ENCODE measurements at regions not wholly inside any gene's neighbourhood (a gene's known extent, or its start where the extent isn't known, plus 50 kb on each side); places are given as distances from the start of the nearest gene placed in this dataset.

GRCh38 chr14:82837611-82838140 lies 1304.0 kb upstream of the SEL1L start:
- no peak for DNase-seq
- CTCF ChIA-PET = no interaction called here
- peaks cover 6% of the 10 kb centered on the region for H3K9me3 Mint-ChIP-seq
- intact Hi-C loops (cut with micrococcal nuclease) = no loop called here
- no peak overlapping the region for H3K27ac Mint-ChIP-seq
- H3K27me3 Mint-ChIP-seq (ENCODE audit: low read depth) = no peaks in the 10 kb centered on the region
- no peak overlapping the region for H3K4me3 Mint-ChIP-seq
- no peaks in the 10 kb centered on the region for H3K36me3 Mint-ChIP-seq (ENCODE audit: low read depth)
- no peaks in the 10 kb centered on the region for H3K4me1 Mint-ChIP-seq (ENCODE audit: low read depth)

- CTCF ChIA-PET = no interaction called here
- H3K36me3 Mint-ChIP-seq (ENCODE audit: low read depth) = no peaks in the 10 kb centered on the region
- H3K27ac Mint-ChIP-seq = no peak overlapping the region
- H3K9me3 Mint-ChIP-seq = peaks cover 5% of the 10 kb centered on the region
- no peak for DNase-seq
- no peak overlapping the region for H3K4me3 Mint-ChIP-seq
- H3K27me3 Mint-ChIP-seq (ENCODE audit: low read depth) = no peaks in the 10 kb centered on the region
- intact Hi-C loops (cut with micrococcal nuclease) = no loop called here
- H3K4me1 Mint-ChIP-seq (ENCODE audit: low read depth) = no peaks in the 10 kb centered on the region
These were observed 1316.9 kb upstream of the SEL1L start for GRCh38 chr14:82850576-82850975.

GRCh38 chr14:82854131-82854530 lies 1320.5 kb upstream of the SEL1L start:
- H3K27ac Mint-ChIP-seq = no peak overlapping the region
- intact Hi-C loops (cut with micrococcal nuclease) = no loop called here

GRCh38 chr14:82854901-82855300 lies 1321.2 kb upstream of the SEL1L start:
- intact Hi-C loops (cut with micrococcal nuclease) = loop anchor here (5.0 kb wide), 1 partner anchor 607 kb away; no protein-coding TSS in a partner anchor
- peaks cover 6% of the 10 kb centered on the region for H3K9me3 Mint-ChIP-seq

More at GRCh38 chr14:82854131-82854530, 1320.5 kb upstream of the SEL1L start:
- Mint-ChIP-seq H3K27me3 (ENCODE audit: low read depth) (no peaks in the 10 kb centered on the region), H3K4me3 (no peak overlapping the region), H3K9me3 (peaks cover 8% of the 10 kb centered on the region), H3K4me1 (ENCODE audit: low read depth) (no peaks in the 10 kb centered on the region), H3K36me3 (ENCODE audit: low read depth) (no peaks in the 10 kb centered on the region)
- no peak for DNase-seq
- CTCF ChIA-PET = no interaction called here

GRCh38 chr14:82855912-82856391 lies 1322.3 kb upstream of the SEL1L start:
- Mint-ChIP-seq H3K27ac (no peak overlapping the region), H3K9me3 (peaks cover 4% of the 10 kb centered on the region), H3K36me3 (ENCODE audit: low read depth) (no peaks in the 10 kb centered on the region), H3K4me3 (no peak overlapping the region), H3K4me1 (ENCODE audit: low read depth) (no peaks in the 10 kb centered on the region), H3K27me3 (ENCODE audit: low read depth) (no peaks in the 10 kb centered on the region)
- CTCF ChIA-PET = interaction anchor here (0.8 kb wide), 1 partner anchor 20 kb away, joined by 3 read pairs; no protein-coding TSS in a partner anchor
- intact Hi-C loops (cut with micrococcal nuclease) = loop anchor here (5.0 kb wide), 1 partner anchor 606 kb away; no protein-coding TSS in a partner anchor
- no peak for DNase-seq

More at GRCh38 chr14:82854901-82855300, 1321.2 kb upstream of the SEL1L start:
- no peak for DNase-seq
- Mint-ChIP-seq H3K27ac (no peak overlapping the region), H3K27me3 (ENCODE audit: low read depth) (no peaks in the 10 kb centered on the region), H3K36me3 (ENCODE audit: low read depth) (no peaks in the 10 kb centered on the region), H3K4me1 (ENCODE audit: low read depth) (no peaks in the 10 kb centered on the region), H3K4me3 (no peak overlapping the region)
- CTCF ChIA-PET = no interaction called here

- H3K4me1 Mint-ChIP-seq (ENCODE audit: low read depth) = no peaks in the 10 kb centered on the region
- H3K36me3 Mint-ChIP-seq (ENCODE audit: low read depth) = no peaks in the 10 kb centered on the region
- intact Hi-C loops (cut with micrococcal nuclease) = no loop called here
- CTCF ChIA-PET = interaction anchor here (0.5 kb wide), 1 partner anchor 15 kb away, joined by 3 read pairs; no protein-coding TSS in a partner anchor
- no peak for DNase-seq
- no peak overlapping the region for H3K4me3 Mint-ChIP-seq
- peaks cover 12% of the 10 kb centered on the region for H3K9me3 Mint-ChIP-seq
- H3K27ac Mint-ChIP-seq = no peak overlapping the region
- no peaks in the 10 kb centered on the region for H3K27me3 Mint-ChIP-seq (ENCODE audit: low read depth)
These were observed 1327.7 kb upstream of the SEL1L start for GRCh38 chr14:82861313-82861712.

- no peak for DNase-seq
- intact Hi-C loops (cut with micrococcal nuclease) = no loop called here
- Mint-ChIP-seq H3K4me1 (ENCODE audit: low read depth) (no peaks in the 10 kb centered on the region), H3K36me3 (ENCODE audit: low read depth) (no peaks in the 10 kb centered on the region), H3K4me3 (no peak overlapping the region), H3K27ac (no peak overlapping the region), H3K27me3 (ENCODE audit: low read depth) (no peaks in the 10 kb centered on the region), H3K9me3 (no peaks in the 10 kb centered on the region)
- CTCF ChIA-PET = no interaction called here
These were observed 1338.8 kb upstream of the SEL1L start for GRCh38 chr14:82872494-82872893.

GRCh38 chr14:82878951-82879350 lies 1345.3 kb upstream of the SEL1L start:
- intact Hi-C loops (cut with micrococcal nuclease) = no loop called here

GRCh38 chr14:82879949-82880535 lies 1346.4 kb upstream of the SEL1L start:
- CTCF ChIA-PET = no interaction called here
- intact Hi-C loops (cut with micrococcal nuclease) = no loop called here
- H3K36me3 Mint-ChIP-seq (ENCODE audit: low read depth) = no peaks in the 10 kb centered on the region

More at GRCh38 chr14:82878951-82879350, 1345.3 kb upstream of the SEL1L start:
- H3K9me3 Mint-ChIP-seq = peaks cover 5% of the 10 kb centered on the region
- CTCF ChIA-PET = no interaction called here
- H3K27ac Mint-ChIP-seq = no peak overlapping the region
- no peaks in the 10 kb centered on the region for H3K4me1 Mint-ChIP-seq (ENCODE audit: low read depth)
- H3K4me3 Mint-ChIP-seq = no peak overlapping the region
- H3K36me3 Mint-ChIP-seq (ENCODE audit: low read depth) = no peaks in the 10 kb centered on the region
- DNase-seq = no peak
- no peaks in the 10 kb centered on the region for H3K27me3 Mint-ChIP-seq (ENCODE audit: low read depth)

GRCh38 chr14:82886670-82887069 lies 1353.0 kb upstream of the SEL1L start:
- Mint-ChIP-seq H3K36me3 (ENCODE audit: low read depth) (no peaks in the 10 kb centered on the region), H3K27ac (no peak overlapping the region), H3K27me3 (ENCODE audit: low read depth) (no peaks in the 10 kb centered on the region), H3K9me3 (peaks cover 12% of the 10 kb centered on the region), H3K4me1 (ENCODE audit: low read depth) (no peaks in the 10 kb centered on the region), H3K4me3 (no peak overlapping the region)
- no peak for DNase-seq
- CTCF ChIA-PET = no interaction called here
- intact Hi-C loops (cut with micrococcal nuclease) = no loop called here

More at GRCh38 chr14:82879949-82880535, 1346.4 kb upstream of the SEL1L start:
- Mint-ChIP-seq H3K27ac (no peak overlapping the region), H3K27me3 (ENCODE audit: low read depth) (no peaks in the 10 kb centered on the region), H3K4me3 (no peak overlapping the region), H3K9me3 (peaks cover 5% of the 10 kb centered on the region), H3K4me1 (ENCODE audit: low read depth) (no peaks in the 10 kb centered on the region)
- DNase-seq = no peak

- intact Hi-C loops (cut with micrococcal nuclease) = no loop called here
These were observed 1356.0 kb upstream of the SEL1L start for GRCh38 chr14:82889701-82890100.

GRCh38 chr14:82896476-82896875 lies 1362.8 kb upstream of the SEL1L start:
- intact Hi-C loops (cut with micrococcal nuclease) = no loop called here
- Mint-ChIP-seq H3K9me3 (peaks cover 3% of the 10 kb centered on the region), H3K27me3 (ENCODE audit: low read depth) (no peaks in the 10 kb centered on the region), H3K27ac (no peak overlapping the region), H3K36me3 (ENCODE audit: low read depth) (no peaks in the 10 kb centered on the region), H3K4me3 (no peak overlapping the region), H3K4me1 (ENCODE audit: low read depth) (no peaks in the 10 kb centered on the region)
- CTCF ChIA-PET = no interaction called here
- no peak for DNase-seq

More at GRCh38 chr14:82889701-82890100, 1356.0 kb upstream of the SEL1L start:
- Mint-ChIP-seq H3K27me3 (ENCODE audit: low read depth) (no peaks in the 10 kb centered on the region), H3K9me3 (peaks cover 8% of the 10 kb centered on the region), H3K4me1 (ENCODE audit: low read depth) (no peaks in the 10 kb centered on the region), H3K27ac (no peak overlapping the region), H3K36me3 (ENCODE audit: low read depth) (no peaks in the 10 kb centered on the region), H3K4me3 (no peak overlapping the region)
- DNase-seq = no peak
- CTCF ChIA-PET = no interaction called here

Data from activated naive CD4-positive, alpha-beta T cell treated with anti-CD3 and anti-CD28 coated beads for 36 hours (primary cell).